NT2/D1 (cell line): ENCODE measurements at regions not wholly inside any gene's neighbourhood (a gene's known extent, or its start where the extent isn't known, plus 50 kb on each side); places are given as distances from the start of the nearest gene placed in this dataset.

ENCODE experiments used
- DNase-seq: peaks from one replicate; pipeline ENCODE4 v3.0.0-alpha.2; 2011; ENCODE audit warnings: low read depth, low spot score
- H3K27me3 ChIP-seq: 2 replicates; pipeline ENCODE4 v1.6.0; 2011; ENCODE audit warnings: mild to moderate bottlenecking; ENCODE audit not compliant: insufficient read length, insufficient read depth
- H3K36me3 ChIP-seq: 2 replicates; pipeline ENCODE4 v1.6.1; 2011; ENCODE audit warnings: mild to moderate bottlenecking, low read length, mixed read lengths; ENCODE audit not compliant: insufficient read depth, insufficient read length
- H3K4me1 ChIP-seq: 2 replicates; pipeline ENCODE4 v1.5.1; 2011; ENCODE audit not compliant: insufficient read depth, insufficient read length
- H3K4me3 ChIP-seq: 2 replicates; pipeline ENCODE4 v1.5.1; 2011; ENCODE audit warnings: low read depth; ENCODE audit not compliant: insufficient read length
- H3K9ac ChIP-seq: 2 replicates; pipeline ENCODE4 v1.6.0; 2011; ENCODE audit warnings: low read depth; ENCODE audit not compliant: insufficient read length
- H3K9me3 ChIP-seq: 2 replicates; pipeline ENCODE4 v1.5.1; 2011; ENCODE audit warnings: mild to moderate bottlenecking, low read length; ENCODE audit not compliant: insufficient read depth
- SUZ12 ChIP-seq: IDR thresholded peaks from 2 replicates; pipeline ENCODE4 v1.6.1; 2011; ENCODE audit not compliant: insufficient read length, insufficient read depth; ENCODE audit errors: extremely low read depth
- YY1 ChIP-seq: IDR thresholded peaks from 2 replicates; pipeline ENCODE4 v1.6.1; 2011; ENCODE audit not compliant: insufficient read length, insufficient read depth
- ZNF274 ChIP-seq: IDR thresholded peaks from 2 replicates; pipeline ENCODE4 v1.6.1; 2011; ENCODE audit warnings: mild to moderate bottlenecking, low read depth, low read length

GRCh38 chr5:24281818-24282217 lies 363.0 kb downstream of the CDH10 start:
- Histone ChIP-seq H3K4me1 (no peaks in the 10 kb centered on the region), H3K9ac (no peak overlapping the region), H3K9me3 (no peaks in the 10 kb centered on the region), H3K4me3 (no peak overlapping the region), H3K36me3 (no peaks in the 10 kb centered on the region), H3K27me3 (no peaks in the 10 kb centered on the region)
- no peak for DNase-seq
- TF ChIP-seq YY1: no peak
- TF ChIP-seq ZNF274: no peak
- TF ChIP-seq SUZ12: no peak

GRCh38 chr5:24289582-24290335 lies 355.0 kb downstream of the CDH10 start:
- Histone ChIP-seq H3K36me3 (no peaks in the 10 kb centered on the region), H3K9ac (no peak overlapping the region), H3K9me3 (no peaks in the 10 kb centered on the region), H3K4me3 (no peak overlapping the region), H3K4me1 (no peaks in the 10 kb centered on the region), H3K27me3 (no peaks in the 10 kb centered on the region)
- TF ChIP-seq YY1: no peak
- TF ChIP-seq ZNF274: no peak
- no peak for TF ChIP-seq SUZ12
- DNase-seq: no peak

- DNase-seq: no peak
- Histone ChIP-seq H3K9me3 (no peaks in the 10 kb centered on the region), H3K4me1 (no peaks in the 10 kb centered on the region), H3K9ac (no peak overlapping the region), H3K36me3 (no peaks in the 10 kb centered on the region), H3K4me3 (no peak overlapping the region), H3K27me3 (no peaks in the 10 kb centered on the region)
- TF ChIP-seq ZNF274 (no peak), SUZ12 (no peak), YY1 (no peak)
Measured at GRCh38 chr5:24290536-24290935, 354.2 kb downstream of the CDH10 start.

GRCh38 chr5:24291916-24292315 lies 352.9 kb downstream of the CDH10 start:
- no peaks in the 10 kb centered on the region for H3K27me3 ChIP-seq
- no peak for DNase-seq
- TF ChIP-seq ZNF274 (no peak), SUZ12 (no peak), YY1 (no peak)
- no peaks in the 10 kb centered on the region for H3K9me3 ChIP-seq
- H3K4me1 ChIP-seq: no peaks in the 10 kb centered on the region
- no peak overlapping the region for H3K4me3 ChIP-seq
- no peak overlapping the region for H3K9ac ChIP-seq
- no peaks in the 10 kb centered on the region for H3K36me3 ChIP-seq

- no peak for TF ChIP-seq ZNF274
- no peak for TF ChIP-seq SUZ12
- TF ChIP-seq YY1: no peak
- no peak for DNase-seq
Measured at GRCh38 chr5:24294333-24294732, 350.4 kb downstream of the CDH10 start.

GRCh38 chr5:24314106-24314505 lies 330.7 kb downstream of the CDH10 start:
- Histone ChIP-seq H3K4me1 (no peaks in the 10 kb centered on the region), H3K27me3 (no peaks in the 10 kb centered on the region), H3K4me3 (no peak overlapping the region), H3K9me3 (no peaks in the 10 kb centered on the region), H3K36me3 (no peaks in the 10 kb centered on the region), H3K9ac (no peak overlapping the region)
- TF ChIP-seq YY1 (no peak), SUZ12 (no peak), ZNF274 (no peak)
- DNase-seq: no peak

More at GRCh38 chr5:24294333-24294732, 350.4 kb downstream of the CDH10 start:
- Histone ChIP-seq H3K9ac (no peak overlapping the region), H3K9me3 (no peaks in the 10 kb centered on the region), H3K36me3 (no peaks in the 10 kb centered on the region), H3K4me3 (no peak overlapping the region), H3K27me3 (no peaks in the 10 kb centered on the region), H3K4me1 (no peaks in the 10 kb centered on the region)

- TF ChIP-seq YY1 (no peak), SUZ12 (no peak), ZNF274 (no peak)
- Histone ChIP-seq H3K9me3 (no peaks in the 10 kb centered on the region), H3K4me1 (no peaks in the 10 kb centered on the region)
Measured at GRCh38 chr5:24320643-24321042, 324.1 kb downstream of the CDH10 start.

More at GRCh38 chr5:24320643-24321042, 324.1 kb downstream of the CDH10 start:
- no peak overlapping the region for H3K9ac ChIP-seq
- H3K36me3 ChIP-seq: no peaks in the 10 kb centered on the region
- no peaks in the 10 kb centered on the region for H3K27me3 ChIP-seq
- no peak for DNase-seq
- H3K4me3 ChIP-seq: no peak overlapping the region
